HG03196 (cell line): ENCODE measurements at regions not wholly inside any gene's neighbourhood (a gene's known extent, or its start where the extent isn't known, plus 50 kb on each side); places are given as distances from the start of the nearest gene placed in this dataset.
A peak's percentile ranks its signal among the peaks of the same experiment; 100 is the strongest.

Source experiments
- ATAC-seq: cut with Tn5 transposase; IDR thresholded peaks from one replicate; pipeline ENCODE4 v1.9.1; 2021; ENCODE audit not compliant: unreplicated experiment

- no peak for ATAC-seq
These were observed 383.0 kb downstream of the DIRAS2 start for GRCh38 chr9:90259311-90260246.

DNA sequence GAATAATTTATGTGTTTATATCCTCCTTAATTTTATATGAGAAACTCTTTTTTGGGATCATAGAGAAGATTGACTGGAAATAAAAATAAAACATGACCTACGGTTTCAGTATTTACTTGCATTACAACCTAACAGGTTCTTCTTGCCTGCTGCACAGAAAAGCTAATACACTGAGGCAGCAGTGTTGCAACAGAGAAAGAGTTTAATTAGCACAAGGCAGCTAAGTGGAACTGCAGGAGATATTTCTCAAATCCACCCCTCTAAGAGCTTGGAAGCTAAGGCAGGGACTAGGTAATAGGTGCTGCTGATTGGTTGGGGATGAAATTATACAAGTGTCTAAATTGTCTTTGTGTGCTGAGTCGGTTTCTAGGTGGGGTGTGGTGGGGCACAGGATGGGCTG is 380.9 kb downstream of the DIRAS2 start:
- ATAC-seq, result no peak

GRCh38 chr9:90268613-90269012 is 374.0 kb downstream of the DIRAS2 start:
- no peak for ATAC-seq

DNA sequence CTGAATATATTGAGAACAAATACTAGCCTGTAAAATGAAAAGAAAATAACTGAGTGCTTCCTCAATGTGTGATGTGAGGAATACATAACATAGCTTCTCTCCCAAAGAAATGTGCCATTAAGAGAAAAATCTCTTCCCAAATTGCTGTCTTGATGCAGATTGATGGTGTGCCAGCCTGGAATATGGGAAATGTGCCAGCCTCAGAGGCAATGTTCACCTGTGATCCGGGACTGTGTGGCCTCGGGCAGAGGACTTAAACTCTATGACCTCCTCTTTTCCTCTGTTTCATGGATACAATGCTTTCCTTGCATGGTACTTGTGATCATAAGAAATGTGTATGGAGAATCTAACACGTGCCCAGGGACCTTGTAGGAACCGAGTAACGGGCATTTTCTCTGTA is 370.9 kb downstream of the DIRAS2 start:
- ATAC-seq, result no peak

DNA sequence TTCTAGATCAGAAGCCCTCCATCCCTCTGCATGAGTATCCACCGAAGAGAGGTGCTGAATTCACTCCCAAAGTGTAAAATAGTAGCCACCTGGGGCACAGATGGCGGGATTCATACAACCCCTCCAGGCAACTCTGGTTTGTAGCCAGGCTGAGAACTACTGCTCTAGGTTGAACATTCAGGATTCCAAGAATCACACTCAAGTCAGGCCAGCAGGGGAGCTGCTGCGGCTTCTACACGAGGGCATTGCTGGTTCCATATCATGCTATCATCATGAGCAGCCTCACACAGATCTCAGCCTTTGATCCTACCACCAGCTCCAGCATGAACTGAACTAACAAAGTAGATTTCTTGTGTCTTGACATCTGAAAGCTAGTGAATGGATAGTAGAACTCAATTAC is 367.9 kb downstream of the DIRAS2 start:
- no peak for ATAC-seq

- no peak for ATAC-seq
These were observed 356.7 kb downstream of the DIRAS2 start for GRCh38 chr9:90285946-90286345.

GRCh38 chr9:90287567-90288274 is 354.9 kb downstream of the DIRAS2 start:
- peak; percentile 92 for ATAC-seq

DNA sequence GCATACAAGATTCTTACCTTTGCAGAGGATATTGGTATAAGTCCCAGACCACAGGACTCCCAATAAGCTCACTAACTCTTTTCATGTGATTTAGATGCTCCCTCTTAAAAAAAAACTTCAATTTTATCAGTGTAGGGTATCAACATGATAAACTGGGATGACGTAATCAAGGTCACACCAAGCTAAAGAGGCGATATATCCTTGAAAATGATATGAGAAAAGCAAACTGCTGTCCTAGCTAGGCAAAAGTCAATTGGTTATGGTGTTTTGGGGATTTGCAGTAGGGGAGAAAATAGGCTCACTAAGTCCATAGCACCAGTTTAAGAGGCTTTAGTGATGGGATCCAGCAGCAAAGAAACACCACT is 354.4 kb downstream of the DIRAS2 start:
- no peak for ATAC-seq

DNA sequence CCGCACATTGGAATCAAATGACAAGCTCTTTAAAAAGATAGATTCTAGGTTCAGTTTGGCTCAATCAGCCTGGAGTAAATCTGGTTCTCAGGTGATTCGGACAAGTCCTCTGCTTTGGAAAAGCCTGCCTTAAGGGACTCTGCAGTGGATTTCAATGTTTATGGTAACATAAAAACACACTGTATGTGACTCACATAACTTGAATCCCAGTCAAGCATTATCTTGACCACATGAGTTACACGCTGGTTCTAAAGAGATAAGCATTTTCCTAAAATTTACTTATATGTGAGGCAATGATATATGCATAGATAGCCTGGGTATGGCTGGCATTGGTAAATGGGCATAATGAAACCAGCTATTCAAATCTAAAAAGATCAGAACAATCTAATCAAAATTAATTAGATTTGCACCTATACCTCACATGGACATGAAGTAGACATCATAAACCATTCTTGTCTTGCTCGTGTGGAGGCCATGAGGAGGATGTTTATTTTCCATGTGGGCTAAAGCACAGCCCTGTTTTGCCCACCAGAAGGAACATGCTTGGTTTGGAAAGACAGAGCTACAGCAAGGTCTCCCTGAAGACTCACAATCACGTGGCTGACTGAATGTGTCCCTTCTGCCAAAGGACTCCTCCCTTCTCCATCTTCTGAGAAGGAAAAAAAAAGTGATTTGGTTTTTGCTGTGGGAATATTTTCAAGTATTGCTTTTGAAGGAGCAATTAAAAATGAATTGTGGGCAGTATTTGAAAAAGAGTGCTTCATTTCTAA is 351.7 kb downstream of the DIRAS2 start:
- no peak for ATAC-seq

- ATAC-seq, result no peak
These were observed 346.1 kb downstream of the DIRAS2 start for GRCh38 chr9:90296539-90296938.

DNA sequence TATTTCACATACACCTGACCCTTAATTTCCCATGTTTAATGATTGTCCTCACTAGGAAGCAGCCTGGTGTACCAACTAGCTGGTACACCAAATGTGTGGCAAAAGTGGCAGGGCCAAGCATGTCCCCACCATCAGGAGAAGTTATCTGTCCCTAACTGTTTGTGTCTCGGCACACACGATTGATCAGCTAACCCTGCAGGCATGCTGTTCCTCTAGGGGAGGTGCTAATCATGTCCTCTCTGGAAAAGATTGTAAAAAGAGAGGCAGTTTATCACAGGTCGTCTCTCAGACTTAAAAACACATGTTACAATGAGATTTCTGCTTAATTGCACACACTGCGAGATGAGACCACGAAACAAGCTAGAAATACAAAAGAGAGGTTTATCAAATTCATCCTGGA is 342.7 kb downstream of the DIRAS2 start:
- no peak for ATAC-seq

GRCh38 chr9:90300611-90301276 is 341.9 kb downstream of the DIRAS2 start:
- ATAC-seq, result no peak

DNA sequence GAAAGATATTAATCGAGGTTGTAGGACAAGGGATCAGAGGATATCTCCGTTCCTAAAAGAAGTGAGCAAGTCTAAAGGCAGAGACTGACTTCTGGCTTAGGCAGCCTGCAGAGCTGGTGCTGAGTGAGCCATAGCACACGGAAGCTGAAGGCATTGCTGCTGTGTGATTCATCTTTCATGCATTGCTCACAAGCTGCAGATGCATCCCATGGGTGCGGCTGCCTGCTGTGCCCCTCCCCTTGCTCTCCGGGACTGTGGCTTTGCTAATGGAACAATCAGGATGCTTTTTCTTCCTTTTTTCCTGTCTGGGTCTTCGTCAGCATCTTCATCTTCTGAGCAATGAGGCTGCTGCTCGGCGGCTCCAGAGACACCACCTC is 341.4 kb downstream of the DIRAS2 start:
- ATAC-seq, result no peak

GRCh38 chr9:90303655-90304054 is 339.0 kb downstream of the DIRAS2 start:
- no peak for ATAC-seq

DNA sequence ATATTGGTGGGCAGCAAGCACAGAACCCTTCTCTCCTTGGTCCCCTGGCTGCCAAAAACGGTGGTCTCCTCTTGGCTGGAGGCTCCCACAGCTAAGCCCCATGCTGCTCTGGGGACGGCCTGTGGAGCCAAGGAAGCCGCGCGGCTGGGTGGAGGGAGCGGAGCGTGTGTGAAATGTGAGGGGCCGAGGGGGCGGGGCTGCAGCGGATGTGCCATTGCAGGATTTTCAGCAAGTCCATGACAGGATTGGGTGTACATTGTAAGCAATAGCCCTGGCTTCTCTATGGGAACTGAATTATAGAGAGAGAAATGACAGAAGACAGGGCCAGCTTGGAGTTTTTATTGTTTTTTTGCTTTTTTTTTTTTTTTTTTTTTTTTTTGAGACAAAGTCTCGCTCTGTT is 336.5 kb downstream of the DIRAS2 start:
- no peak for ATAC-seq

DNA sequence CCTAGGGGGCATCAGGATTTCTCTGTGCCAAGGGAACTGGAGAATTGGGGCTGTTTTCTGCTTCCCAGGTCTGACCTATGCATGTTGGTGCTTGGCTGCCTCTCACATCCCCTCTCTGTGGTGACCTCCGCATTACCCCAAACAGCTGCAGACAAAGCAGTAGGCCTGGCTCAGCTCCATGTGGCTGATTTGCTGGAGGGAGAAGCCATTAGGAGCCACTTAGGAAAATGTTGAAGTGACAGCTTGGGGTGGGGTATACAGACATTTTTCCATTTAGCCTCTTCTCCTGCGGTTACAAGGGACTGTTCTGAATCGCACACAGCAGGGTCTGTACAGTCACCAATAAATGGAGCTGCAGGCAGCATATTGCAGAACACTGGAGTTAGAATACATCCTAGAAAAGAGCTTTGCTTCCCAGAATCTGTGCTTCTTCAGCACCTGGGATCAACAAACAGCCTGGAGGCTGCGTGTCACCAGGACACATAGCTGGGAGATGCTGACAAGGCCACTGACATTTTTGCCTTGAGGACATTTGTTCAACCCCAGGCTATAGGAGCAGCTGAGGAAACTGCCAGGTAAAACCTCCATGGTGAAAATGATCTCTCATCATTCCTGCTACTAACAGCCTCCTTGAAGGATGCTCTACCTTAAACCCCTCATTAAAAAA is 335.3 kb downstream of the DIRAS2 start:
- ATAC-seq, result no peak

DNA sequence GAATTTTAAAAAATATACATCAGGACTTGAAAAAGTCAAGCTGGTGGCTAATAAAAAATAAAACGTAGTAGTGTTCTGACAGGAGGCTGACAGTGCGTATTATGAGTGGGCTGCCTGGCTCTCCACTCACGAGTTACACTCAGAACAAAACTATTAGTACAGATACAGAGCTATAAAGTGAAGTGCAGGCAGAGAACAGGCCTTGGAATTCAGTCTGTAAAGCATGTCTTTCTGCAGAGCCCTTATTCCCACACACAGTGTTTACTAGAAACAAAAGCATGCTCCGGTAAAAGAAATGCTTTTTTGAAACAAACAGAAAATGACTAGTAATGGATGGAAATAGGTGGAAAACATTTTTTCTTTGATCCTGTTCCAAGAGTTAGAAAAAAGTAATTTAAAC is 334.7 kb downstream of the DIRAS2 start:
- ATAC-seq, result no peak

DNA sequence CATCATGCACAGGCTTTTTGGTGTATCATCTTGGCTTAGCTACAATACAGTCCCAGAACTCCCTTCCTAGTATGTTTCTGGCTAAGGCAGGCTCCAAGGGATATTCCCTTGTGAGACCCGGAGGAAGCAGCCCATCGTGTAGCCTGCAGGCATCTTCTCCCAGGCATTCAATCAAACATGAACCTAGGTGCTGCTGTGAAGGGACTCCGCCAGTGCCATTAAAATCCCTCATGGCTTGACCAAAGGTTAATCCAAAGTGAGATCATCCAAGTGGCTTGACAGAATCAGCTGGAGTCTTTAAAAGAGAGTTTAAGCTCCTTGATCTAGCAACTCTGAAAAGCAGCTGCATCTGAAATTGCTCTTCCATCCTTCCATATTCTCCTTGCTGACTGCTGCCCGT is 333.9 kb downstream of the DIRAS2 start:
- no peak for ATAC-seq

DNA sequence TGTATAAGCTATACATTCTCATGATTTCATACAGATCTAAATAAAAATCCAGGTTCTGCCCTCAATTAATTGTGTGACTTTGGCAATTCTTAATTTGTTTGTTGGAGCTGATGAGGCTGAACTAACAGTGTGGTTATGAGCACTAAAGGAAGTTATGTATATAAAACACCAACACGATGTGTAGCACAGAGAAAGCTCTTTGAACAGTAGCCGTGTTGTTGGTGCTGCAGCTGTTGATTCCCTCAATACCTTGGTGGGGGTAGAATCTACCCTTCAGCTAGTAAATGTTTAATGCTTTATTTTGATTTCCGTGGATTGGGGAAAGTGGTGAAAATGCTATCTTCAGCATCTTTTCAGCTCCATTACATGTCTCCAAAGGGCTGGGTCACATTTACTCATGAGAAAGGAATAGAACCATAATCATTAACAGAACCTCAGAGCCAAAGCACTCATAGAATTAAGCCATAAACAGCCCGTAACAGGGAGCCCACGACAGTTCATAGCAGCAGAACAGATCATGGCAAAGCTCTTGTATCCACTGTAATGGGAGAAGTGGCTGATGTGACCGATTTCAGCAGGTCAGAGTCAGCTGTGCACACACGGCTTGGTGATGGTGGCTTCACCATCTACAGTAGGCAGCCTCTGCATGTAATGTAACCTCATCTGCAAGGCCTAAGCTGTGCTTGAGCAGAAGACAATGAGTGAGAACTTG is 332.7 kb downstream of the DIRAS2 start:
- ATAC-seq, result no peak

GRCh38 chr9:90310521-90310876 is 332.1 kb downstream of the DIRAS2 start:
- ATAC-seq, result no peak
